ENCODE measurements at regions not wholly inside any gene's neighbourhood (a gene's known extent, or its start where the extent isn't known, plus 50 kb on each side); places are given as distances from the start of the nearest gene placed in this dataset.
"Not testable (repeated sequence)": the region's sequence is repeated elsewhere in the genome, so short reads cannot be mapped to it uniquely, and the experiment has no call there.

DNA sequence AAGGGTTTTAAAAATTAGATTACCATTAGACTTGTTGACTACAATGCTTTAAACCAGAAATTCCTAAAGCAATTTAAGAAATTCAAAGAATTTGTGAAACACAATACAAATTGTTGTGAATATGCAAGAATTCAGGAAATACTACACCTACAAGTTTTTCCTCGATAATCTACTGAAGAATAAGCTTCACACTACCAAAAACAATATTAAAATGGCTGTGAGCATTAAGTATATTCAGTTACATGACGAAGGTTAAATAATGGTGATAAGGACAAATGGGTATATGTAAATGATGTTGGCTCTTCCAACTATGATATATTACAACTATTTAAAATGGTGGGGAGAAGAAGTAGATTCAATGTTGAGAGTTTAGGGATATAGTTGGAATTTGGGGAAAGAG is 111.1 kb upstream of the HTR2C start:
- no TSS peak for BruUV-seq (replicated peaks)
- no peak for DNase-seq (ENCODE audit: unreplicated experiment)
- peaks cover 56% of the 10 kb centered on the region for H3K27me3 Mint-ChIP-seq (ENCODE audit: insufficient read depth, unreplicated experiment)
- H3K4me3 Mint-ChIP-seq (ENCODE audit: unreplicated experiment) = no peak overlapping the region
- TF ChIP-seq, protein P1, sequence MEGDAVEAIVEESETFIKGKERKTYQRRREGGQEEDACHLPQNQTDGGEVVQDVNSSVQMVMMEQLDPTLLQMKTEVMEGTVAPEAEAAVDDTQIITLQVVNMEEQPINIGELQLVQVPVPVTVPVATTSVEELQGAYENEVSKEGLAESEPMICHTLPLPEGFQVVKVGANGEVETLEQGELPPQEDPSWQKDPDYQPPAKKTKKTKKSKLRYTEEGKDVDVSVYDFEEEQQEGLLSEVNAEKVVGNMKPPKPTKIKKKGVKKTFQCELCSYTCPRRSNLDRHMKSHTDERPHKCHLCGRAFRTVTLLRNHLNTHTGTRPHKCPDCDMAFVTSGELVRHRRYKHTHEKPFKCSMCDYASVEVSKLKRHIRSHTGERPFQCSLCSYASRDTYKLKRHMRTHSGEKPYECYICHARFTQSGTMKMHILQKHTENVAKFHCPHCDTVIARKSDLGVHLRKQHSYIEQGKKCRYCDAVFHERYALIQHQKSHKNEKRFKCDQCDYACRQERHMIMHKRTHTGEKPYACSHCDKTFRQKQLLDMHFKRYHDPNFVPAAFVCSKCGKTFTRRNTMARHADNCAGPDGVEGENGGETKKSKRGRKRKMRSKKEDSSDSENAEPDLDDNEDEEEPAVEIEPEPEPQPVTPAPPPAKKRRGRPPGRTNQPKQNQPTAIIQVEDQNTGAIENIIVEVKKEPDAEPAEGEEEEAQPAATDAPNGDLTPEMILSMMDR (IDR thresholded peaks at IDR 0.05; ENCODE audit: unreplicated experiment) = no peak
- no peaks in the 10 kb centered on the region for H3K9me3 Mint-ChIP-seq (ENCODE audit: unreplicated experiment)
- H3K27ac Mint-ChIP-seq (ENCODE audit: low read depth, unreplicated experiment) = no peak overlapping the region
- ChIA-PET POLR2A (no interaction called here), CTCF (interaction anchor here (0.6 kb wide), 1 partner anchor 445 kb away, joined by 3 read pairs; no protein-coding TSS in a partner anchor)
- intact Hi-C loops (cut with micrococcal nuclease) = no loop called here
- no peaks in the 10 kb centered on the region for H3K4me1 Mint-ChIP-seq (ENCODE audit: insufficient read depth, unreplicated experiment)
- H3K36me3 Mint-ChIP-seq (ENCODE audit: insufficient read depth, unreplicated experiment) = peaks cover 7% of the 10 kb centered on the region

DNA sequence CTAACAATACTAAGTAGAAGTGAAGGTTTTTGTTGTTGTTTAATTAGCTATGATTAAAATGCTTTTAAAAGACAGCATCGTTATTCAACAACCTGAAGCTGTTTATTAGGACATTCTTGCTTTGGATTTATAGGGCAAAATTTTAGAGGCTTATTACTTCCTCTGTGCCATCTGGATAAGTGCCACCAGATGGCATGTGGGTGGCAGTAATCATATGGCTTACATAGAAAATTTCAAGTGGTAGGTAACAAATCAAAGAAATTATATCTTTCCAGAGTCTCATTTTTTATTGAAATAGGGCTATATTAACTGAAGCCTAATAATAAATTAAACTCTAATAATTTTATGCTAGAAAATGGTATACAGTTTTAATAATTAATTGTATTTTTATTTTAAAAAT is 83.3 kb upstream of the HTR2C start:
- ChIA-PET POLR2A (no interaction called here), CTCF (interaction anchor here (0.7 to 1.4 kb wide), 2 partner anchors 79 to 489 kb away, joined by 5 read pairs; no protein-coding TSS in a partner anchor)
- no peaks in the 10 kb centered on the region for H3K36me3 Mint-ChIP-seq (ENCODE audit: insufficient read depth, unreplicated experiment)
- no peak overlapping the region for H3K27ac Mint-ChIP-seq (ENCODE audit: low read depth, unreplicated experiment)
- DNase-seq (ENCODE audit: unreplicated experiment) = peak; percentile 6
- intact Hi-C loops (cut with micrococcal nuclease) = no loop called here
- no TSS peak for BruUV-seq (replicated peaks)
- TF ChIP-seq, protein P1 (IDR thresholded peaks at IDR 0.05; ENCODE audit: unreplicated experiment) = no peak
- H3K27me3 Mint-ChIP-seq (ENCODE audit: insufficient read depth, unreplicated experiment) = peaks cover 49% of the 10 kb centered on the region
- H3K4me3 Mint-ChIP-seq (ENCODE audit: unreplicated experiment) = no peak overlapping the region
- no peaks in the 10 kb centered on the region for H3K4me1 Mint-ChIP-seq (ENCODE audit: insufficient read depth, unreplicated experiment)
- H3K9me3 Mint-ChIP-seq (ENCODE audit: unreplicated experiment) = no peaks in the 10 kb centered on the region

DNA sequence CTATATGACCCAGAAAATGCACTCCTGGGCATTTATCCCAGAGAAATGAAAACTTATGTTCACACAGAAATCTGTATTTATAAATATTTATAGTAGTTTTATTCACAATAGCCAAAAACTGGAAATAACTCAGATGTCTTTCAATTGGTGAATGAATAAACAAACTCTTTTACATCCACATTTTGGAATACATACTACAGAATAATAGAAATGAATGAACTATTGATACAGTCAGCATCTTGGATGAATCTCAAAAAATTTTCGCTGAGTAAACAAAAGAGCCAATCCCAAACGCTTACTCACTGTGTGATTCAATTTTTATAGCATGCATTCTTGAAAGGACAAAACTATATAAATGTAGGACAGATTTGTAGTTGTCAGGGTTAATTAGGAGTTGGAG is 75.1 kb upstream of the HTR2C start:
- Mint-ChIP-seq H3K27me3 (ENCODE audit: insufficient read depth, unreplicated experiment) (peaks cover 20% of the 10 kb centered on the region), H3K4me1 (ENCODE audit: insufficient read depth, unreplicated experiment) (no peaks in the 10 kb centered on the region), H3K9me3 (ENCODE audit: unreplicated experiment) (no peaks in the 10 kb centered on the region), H3K27ac (ENCODE audit: low read depth, unreplicated experiment) (no peak overlapping the region), H3K36me3 (ENCODE audit: insufficient read depth, unreplicated experiment) (no peaks in the 10 kb centered on the region), H3K4me3 (ENCODE audit: unreplicated experiment) (no peak overlapping the region)
- POLR2A ChIA-PET = no interaction called here
- CTCF ChIA-PET = no interaction called here
- intact Hi-C loops (cut with micrococcal nuclease) = no loop called here
- no TSS peak for BruUV-seq (replicated peaks)
- peak; percentile 32 for DNase-seq (ENCODE audit: unreplicated experiment)
- TF ChIP-seq, protein P1 (IDR thresholded peaks at IDR 0.05; ENCODE audit: unreplicated experiment) = no peak

DNA sequence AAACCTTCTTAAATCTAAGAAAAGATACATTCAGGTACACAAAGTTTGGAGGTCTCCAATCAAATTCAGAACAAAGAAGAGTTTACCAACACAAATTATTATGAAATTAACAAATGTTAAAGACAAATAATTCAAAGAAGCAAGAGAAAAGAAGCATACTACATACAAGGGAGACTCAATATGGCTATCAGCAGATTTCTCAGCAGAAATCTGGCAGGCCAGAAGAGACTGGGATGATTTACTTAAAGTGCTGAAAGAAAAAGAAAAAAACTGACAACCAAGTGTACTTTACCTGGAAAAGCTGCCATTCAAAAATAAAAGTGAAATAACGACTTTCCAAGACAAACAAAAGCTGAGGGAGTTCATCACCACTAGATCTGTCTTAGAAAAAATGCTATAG is 64.4 kb upstream of the HTR2C start:
- ChIA-PET POLR2A (no interaction called here), CTCF (interaction anchor here (1.0 kb wide), 1 partner anchor 23 kb away, joined by 4 read pairs; no protein-coding TSS in a partner anchor)
- Mint-ChIP-seq H3K27me3 (ENCODE audit: insufficient read depth, unreplicated experiment) (peaks cover 30% of the 10 kb centered on the region), H3K36me3 (ENCODE audit: insufficient read depth, unreplicated experiment) (no peaks in the 10 kb centered on the region), H3K27ac (ENCODE audit: low read depth, unreplicated experiment) (no peak overlapping the region), H3K4me1 (ENCODE audit: insufficient read depth, unreplicated experiment) (no peaks in the 10 kb centered on the region), H3K9me3 (ENCODE audit: unreplicated experiment) (peaks cover 23% of the 10 kb centered on the region), H3K4me3 (ENCODE audit: unreplicated experiment) (no peak overlapping the region)
- TF ChIP-seq, protein P1 (IDR thresholded peaks at IDR 0.05; ENCODE audit: unreplicated experiment) = no peak
- intact Hi-C loops (cut with micrococcal nuclease) = no loop called here
- DNase-seq (ENCODE audit: unreplicated experiment) = no peak
- no TSS peak for BruUV-seq (replicated peaks)

DNA sequence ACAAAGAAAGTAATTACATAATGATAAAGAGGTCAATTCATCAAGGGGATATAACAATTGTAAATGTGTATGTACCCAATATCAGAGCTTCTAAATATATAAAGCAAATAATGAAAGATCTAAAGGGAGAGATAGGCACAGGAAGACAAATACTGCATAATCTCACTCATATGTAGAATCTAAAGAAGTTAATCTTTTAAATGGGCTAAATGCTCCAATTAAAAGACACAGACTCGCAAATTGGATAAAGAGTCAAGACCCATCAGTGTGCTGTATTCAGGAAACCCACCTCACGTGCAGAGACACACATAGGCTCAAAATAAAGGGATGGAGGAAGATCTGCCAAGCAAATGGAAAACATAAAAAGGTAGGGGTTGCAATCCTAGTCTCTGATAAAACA is 63.2 kb upstream of the HTR2C start:
- BruUV-seq (replicated peaks); H3K4me1 Mint-ChIP-seq (ENCODE audit: insufficient read depth, unreplicated experiment); H3K4me3 Mint-ChIP-seq (ENCODE audit: unreplicated experiment); POLR2A ChIA-PET; H3K36me3 Mint-ChIP-seq (ENCODE audit: insufficient read depth, unreplicated experiment); intact Hi-C loops (cut with micrococcal nuclease); H3K27ac Mint-ChIP-seq (ENCODE audit: low read depth, unreplicated experiment); DNase-seq (ENCODE audit: unreplicated experiment): not testable (repeated sequence)
- CTCF ChIA-PET = interaction anchor here (1.0 kb wide), 1 partner anchor 24 kb away, joined by 4 read pairs; no protein-coding TSS in a partner anchor
- peaks cover 23% of the 10 kb centered on the region for H3K9me3 Mint-ChIP-seq (ENCODE audit: unreplicated experiment)
- peaks cover 30% of the 10 kb centered on the region for H3K27me3 Mint-ChIP-seq (ENCODE audit: insufficient read depth, unreplicated experiment)

Data from MCF 10A (cell line).